ENCODE measurements at regions not wholly inside any gene's neighbourhood (a gene's known extent, or its start where the extent isn't known, plus 50 kb on each side); places are given as distances from the start of the nearest gene placed in this dataset.
A peak's percentile ranks its signal among the peaks of the same experiment; 100 is the strongest.

DNA sequence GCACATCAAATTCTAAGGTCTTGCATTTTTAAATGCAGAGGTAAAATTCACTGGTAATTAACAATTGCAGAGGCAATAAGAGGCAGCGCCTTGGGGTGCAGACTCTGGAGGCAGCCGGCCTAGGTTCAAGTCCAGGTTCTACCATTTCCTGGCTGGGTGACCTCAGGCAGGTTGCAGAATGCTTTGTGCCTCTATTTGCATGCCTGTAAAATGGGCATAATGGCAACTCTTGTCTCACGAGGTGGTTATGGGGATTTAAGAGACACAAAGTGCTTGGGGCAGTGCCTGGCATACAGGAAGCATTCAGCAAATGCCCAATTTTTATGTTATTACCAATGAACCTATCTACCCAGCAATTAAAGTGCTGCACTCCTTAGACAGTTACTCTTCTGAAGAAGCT lies 180.0 kb upstream of the LHX5 start:
- no peak for DNase-seq

DNA sequence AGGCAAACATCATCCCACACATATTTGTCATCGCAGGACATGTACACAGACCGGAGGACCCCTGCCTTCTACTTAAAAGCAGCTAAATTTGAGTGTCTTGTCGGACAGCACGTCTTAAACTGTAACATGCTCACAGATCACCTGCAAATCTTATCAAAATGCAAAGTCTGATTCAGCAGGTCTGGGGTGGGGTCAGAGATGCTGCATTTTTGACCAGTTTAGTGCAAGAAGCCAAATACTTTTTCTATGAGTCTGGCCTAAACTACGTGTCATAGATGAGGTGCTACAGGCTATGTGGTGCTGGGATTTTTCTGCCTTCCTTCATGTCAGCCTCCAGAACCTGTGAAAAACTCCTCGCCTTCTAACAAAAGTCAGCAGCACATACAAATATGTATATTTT lies 178.8 kb upstream of the LHX5 start:
- DNase-seq, result no peak

- no peak for DNase-seq
Measured at GRCh38 chr12:113649256-113649830, 177.7 kb upstream of the LHX5 start.

DNA sequence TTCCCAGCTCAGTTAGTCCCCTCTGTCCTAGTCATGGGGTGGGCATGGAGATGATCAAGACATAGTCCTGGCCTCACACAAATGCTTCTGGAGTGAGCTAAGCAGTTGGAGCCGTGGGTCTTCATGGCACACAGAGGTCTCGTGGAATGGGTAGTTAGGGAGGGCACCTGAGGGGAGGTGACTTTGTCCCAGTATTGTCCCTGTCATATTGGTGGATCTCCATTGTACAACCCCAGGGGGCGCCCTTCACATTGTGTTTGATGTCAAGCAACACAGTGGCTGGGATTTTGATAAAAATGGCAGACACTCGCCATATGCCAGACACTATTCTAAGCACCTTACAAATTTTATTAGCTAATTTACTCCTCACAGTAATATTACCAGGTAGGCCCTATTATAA lies 175.4 kb upstream of the LHX5 start:
- peak; percentile 36 for DNase-seq

GRCh38 chr12:113645603-113646002 lies 173.9 kb upstream of the LHX5 start:
- DNase-seq, result no peak

DNA sequence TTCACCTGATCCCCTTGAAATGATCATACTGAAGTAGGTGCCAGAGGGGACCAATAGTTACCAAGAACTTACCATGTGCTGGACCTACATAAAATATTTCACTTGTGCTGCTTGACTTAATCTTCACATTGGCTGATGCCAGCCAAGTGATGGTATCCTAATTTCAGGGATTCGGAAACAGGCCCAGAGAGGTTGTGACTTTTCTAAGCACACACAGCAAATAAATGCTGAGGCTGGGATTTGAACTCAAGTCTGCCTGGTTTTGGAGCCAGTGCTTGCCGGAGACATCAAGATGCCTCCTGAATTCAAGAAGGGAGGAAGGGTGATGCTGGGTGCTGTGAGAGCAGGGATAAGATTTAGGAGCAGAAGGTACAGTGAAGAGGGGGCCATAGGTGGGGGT lies 173.5 kb upstream of the LHX5 start:
- DNase-seq, result no peak

DNA sequence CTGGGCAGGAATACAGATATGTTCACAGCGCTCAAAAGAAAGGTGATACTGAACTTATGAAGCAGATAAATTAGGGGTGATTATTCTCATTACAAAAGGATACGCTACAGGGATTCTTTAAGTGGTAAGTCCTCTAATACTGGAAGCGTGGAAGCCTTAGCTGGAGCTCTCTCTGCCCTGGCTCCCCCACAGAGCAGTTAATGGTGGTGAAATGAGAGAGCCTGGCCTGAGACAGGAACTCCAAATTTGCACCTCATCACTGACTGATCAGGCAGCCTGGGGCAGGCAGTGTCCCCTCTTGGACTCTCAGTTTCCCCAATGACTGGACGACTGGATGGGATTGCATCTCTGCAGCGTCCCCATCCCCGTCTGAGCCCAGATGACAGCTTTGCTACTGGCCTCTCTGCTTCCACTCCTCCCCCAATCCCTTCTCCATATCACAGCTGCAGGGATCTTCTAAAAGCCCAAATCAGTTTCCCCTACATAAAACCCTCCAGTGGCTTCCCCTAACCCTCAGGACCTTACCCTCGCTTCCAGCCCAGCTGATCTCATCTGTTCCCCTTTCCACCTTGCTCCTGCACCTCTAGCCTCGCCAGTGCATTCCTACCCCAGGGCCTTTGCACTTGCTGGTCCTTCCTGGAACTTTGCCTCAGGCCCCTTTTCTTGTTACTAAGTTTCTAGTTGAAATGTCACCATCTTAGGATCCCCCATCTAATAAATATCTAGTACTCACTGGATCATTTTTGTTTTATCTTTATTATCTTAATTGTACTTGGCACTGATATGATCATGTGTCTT lies 171.7 kb upstream of the LHX5 start:
- DNase-seq, result no peak

DNA sequence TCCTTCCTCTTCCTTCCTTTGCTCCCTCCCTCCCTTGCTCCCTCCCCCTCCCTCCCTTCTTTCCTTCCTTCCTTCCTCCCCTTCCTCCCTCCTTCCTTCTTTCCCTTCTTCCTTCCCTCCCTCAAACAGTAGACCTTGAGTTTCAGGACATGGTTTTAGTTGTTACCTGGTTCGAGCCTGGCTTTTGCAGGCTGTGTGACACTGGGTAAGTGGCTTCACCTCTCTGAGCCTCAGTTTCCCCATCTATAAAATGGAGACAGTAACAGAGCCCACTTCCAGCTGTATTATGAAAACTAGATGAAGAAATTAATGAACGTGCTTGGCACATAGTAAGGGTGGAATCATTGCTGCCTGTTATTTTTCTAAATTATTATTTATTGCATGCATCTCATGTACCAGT lies 171.0 kb upstream of the LHX5 start:
- DNase-seq, result no peak

GRCh38 chr12:113642216-113642615 lies 170.5 kb upstream of the LHX5 start:
- DNase-seq, result no peak

DNA sequence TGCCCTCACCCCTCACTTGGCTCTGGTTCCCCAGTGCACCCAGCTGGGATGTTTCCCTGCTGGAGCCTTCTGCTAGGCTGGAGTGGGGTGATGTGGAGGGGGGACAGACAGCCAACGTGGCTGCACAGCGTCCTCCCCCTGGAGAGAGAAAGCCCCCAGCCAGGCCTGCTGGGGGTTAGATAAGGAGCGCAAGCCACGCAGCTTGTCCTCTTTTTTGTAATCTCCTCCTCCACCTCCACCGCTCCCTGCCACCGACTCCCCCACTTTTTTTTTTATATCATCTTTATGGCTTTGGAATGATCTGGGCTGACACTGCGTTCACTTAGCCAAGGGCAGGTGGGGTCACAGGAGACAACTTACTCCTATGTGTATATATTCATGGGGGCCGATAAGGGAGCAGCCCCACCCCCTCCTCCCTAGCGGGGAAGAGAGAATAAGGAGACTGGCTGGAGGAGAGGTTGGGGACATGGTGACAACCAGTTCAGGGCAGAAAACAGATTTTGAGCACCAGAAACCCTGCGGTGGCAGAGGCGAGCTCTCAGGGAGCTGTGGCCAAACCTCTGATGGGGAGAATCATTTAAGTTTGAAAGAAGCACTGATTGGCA lies 169.9 kb upstream of the LHX5 start:
- DNase-seq, result no peak

GRCh38 chr12:113640837-113641236 lies 169.2 kb upstream of the LHX5 start:
- DNase-seq, result no peak

DNA sequence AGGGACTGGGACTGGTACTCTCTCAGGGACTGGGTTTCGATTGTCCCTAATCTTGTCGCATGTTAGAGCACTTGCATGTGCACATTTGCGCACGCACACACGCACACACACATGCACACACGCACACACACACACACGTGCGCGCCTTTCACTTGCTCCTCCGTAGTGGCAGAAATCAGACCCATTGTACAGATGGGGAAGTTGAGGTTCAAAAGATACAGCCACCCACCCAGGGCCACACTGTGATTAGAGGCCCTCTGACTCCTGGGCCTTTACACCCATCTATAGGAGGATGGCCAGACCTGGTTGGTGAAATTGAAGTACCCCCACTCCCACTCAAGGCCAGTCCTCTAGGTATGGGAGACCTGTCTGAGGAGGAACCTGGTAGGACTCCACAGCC lies 167.8 kb upstream of the LHX5 start:
- DNase-seq, result no peak

GRCh38 chr12:113638460-113638775 lies 166.7 kb upstream of the LHX5 start:
- DNase-seq, result no peak

DNA sequence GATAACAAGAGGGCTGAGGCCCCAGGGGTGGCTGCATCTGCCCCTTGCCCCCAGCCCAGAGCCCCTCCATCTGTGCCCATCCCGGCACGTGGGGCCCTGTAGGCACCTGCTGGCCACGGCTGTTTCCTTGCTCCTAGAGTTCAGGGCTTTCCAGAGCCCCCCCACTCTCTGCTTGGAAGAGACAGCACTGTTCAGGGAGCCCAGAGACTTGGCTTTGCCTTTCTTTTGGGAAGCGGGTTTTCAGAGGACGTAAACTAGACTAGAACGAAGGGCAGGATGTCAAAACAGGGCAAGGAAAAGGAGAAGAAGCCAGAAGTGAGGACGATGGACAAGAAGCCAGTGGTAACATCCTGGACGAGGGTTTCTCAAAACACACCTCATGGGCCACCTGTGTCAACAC lies 163.3 kb upstream of the LHX5 start:
- DNase-seq, result no peak

DNA sequence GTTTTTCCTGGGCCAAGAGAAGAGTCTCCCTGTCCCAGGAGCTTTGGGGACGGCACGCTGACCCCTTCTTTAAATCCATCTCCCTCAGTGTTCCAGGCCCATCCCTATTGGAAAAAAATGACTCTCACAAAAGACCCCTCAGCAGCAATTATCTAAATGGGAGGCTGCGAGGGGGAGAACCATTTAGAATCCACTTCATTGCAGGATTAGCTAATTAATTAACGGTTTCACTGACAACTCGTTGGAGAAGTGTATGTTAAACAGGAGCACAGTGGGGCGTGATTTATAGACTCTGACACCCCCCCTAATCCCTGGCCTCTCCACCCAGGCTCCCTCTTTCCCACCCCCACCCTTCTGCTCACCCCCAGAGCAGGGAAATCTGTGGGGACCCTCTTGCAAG lies 162.8 kb upstream of the LHX5 start:
- no peak for DNase-seq

DNA sequence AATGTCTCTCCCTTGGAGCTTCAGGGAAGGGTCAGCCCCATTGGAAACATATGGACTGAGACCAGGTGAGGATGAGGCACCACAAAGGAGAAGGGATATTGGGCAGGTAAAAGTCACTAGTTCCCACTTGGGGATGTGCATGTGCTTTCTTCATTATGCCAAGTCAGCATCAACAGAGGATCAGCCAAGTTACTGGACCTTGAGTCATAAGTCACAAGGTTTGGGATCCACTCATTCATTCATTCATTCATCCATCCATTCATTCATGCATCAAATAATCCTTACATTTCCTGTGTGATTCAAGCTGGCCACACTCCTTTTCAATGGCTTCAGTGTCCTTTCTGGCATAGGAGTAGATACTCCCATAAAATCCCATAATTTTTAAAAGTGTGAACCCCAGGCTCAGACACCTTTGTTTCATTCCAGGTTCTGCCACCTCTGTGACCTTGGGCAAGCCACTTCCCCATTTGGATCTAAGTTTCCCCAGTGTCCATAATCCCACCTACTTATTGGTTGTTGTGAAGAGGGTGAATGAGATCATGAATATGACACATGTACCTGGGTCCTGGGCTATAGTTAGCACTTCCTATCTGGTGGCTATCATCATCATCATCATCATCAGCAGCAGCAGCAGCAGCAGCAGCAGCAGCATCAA lies 162.1 kb upstream of the LHX5 start:
- no peak for DNase-seq

- DNase-seq, result no peak
Measured at GRCh38 chr12:113630625-113631024, 159.0 kb upstream of the LHX5 start.

DNA sequence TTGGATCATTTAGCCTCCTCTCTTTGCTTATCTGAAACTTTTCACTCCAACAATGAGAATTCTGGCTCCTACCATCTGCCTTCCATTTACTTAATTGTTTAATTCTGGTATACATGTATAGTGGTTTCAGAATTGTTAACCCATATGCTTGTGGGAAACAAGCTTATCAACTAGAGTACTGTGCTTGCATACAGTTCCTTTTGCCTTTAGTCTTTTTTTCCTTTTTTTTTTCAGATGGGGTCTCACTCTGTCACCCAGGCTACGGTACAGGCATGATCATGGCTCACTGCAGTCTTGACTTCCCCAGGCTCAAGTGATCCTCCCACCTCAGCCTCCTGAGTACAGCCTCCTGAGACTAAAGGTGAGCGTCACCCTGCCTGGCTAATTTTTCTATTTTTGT lies 153.8 kb upstream of the LHX5 start:
- no peak for DNase-seq

- no peak for DNase-seq
Measured at GRCh38 chr12:113622410-113622809, 150.7 kb upstream of the LHX5 start.

- no peak for DNase-seq
Measured at GRCh38 chr12:113620437-113620976, 148.8 kb upstream of the LHX5 start.

DNA sequence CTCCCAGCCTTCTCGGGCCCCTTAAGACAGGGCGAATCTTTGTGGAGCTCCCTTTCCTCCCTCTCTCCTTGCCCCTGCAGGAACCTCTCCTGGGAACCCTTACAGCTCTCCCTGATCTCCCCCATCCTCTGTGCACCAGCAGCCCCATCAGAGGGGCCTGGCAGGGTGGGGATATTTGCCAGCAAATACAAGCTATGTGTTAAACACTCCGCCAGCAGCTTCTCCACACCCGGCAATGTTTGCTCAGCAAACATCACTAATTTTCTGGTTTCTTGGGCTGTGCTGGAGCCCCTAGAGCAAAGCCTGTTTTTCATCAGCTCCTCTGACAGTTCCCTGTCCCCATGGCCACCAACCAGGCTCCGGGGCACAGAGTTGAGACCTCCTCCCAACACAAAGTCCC lies 147.5 kb upstream of the LHX5 start:
- DNase-seq, result no peak

DNA sequence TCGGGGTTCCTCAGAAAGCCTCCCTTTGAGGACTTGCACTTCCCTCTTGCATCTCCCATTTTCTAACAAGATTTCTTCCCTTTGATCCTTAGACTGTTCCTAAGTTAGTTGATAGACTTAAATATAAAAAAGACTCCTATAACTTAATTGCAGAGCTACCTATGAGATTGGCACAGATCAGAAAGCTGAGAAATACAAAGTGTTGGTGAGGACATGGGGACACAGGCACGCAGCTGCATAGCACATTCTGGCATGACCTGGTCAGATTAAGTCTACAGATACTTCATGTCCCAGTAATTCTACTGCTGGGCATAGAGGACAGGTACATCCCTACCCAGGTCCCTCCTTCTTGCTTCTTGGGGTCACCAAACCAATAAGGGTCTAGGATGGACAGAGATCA lies 141.7 kb upstream of the LHX5 start:
- DNase-seq, result no peak

GRCh38 chr12:113612793-113613192 lies 141.1 kb upstream of the LHX5 start:
- no peak for DNase-seq
